ENCODE measurements at regions not wholly inside any gene's neighbourhood (a gene's known extent, or its start where the extent isn't known, plus 50 kb on each side); places are given as distances from the start of the nearest gene placed in this dataset.

DNA sequence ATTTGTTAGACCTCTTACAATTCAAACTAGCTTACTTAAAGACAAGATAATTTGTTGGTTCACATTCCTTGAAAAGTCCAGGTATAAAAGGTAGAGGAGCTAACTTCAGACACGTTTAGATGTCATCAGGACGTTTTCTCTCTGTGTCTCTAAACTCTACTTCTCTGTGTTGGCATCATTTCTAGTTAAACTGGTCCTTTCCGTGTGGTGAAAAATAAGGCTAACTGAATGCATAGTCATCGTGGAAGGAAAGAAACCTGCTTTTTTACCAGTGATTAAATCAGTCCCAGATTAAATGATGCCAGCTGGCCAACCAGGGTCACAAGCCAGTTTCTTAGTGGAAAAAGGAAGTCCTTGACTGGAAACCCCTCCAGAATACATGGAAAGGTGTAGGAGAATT, 168.4 kb upstream of the AHI1 start:
- H3K4me3 ChIP-seq (ENCODE audit: insufficient read depth, low read length), result no peak overlapping the region
- H3K79me2 ChIP-seq (ENCODE audit: insufficient read depth, low read length), result no peaks in the 10 kb centered on the region
- no peak for DNase-seq (ENCODE audit: insufficient read length, low spot score, missing footprints)
- H3K9me3 ChIP-seq (ENCODE audit: low read depth, low read length), result no peaks in the 10 kb centered on the region
- H3K4me2 ChIP-seq (ENCODE audit: insufficient read depth, low read length), result no peak overlapping the region
- TF ChIP-seq, protein P1, sequence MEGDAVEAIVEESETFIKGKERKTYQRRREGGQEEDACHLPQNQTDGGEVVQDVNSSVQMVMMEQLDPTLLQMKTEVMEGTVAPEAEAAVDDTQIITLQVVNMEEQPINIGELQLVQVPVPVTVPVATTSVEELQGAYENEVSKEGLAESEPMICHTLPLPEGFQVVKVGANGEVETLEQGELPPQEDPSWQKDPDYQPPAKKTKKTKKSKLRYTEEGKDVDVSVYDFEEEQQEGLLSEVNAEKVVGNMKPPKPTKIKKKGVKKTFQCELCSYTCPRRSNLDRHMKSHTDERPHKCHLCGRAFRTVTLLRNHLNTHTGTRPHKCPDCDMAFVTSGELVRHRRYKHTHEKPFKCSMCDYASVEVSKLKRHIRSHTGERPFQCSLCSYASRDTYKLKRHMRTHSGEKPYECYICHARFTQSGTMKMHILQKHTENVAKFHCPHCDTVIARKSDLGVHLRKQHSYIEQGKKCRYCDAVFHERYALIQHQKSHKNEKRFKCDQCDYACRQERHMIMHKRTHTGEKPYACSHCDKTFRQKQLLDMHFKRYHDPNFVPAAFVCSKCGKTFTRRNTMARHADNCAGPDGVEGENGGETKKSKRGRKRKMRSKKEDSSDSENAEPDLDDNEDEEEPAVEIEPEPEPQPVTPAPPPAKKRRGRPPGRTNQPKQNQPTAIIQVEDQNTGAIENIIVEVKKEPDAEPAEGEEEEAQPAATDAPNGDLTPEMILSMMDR (IDR thresholded peaks at IDR 0.05; ENCODE audit: extremely low read depth, low read depth, low read length), result no peak
- no peaks in the 10 kb centered on the region for H4K20me1 ChIP-seq (ENCODE audit: insufficient read depth, low read length)
- no peaks in the 10 kb centered on the region for H3K27me3 ChIP-seq (ENCODE audit: insufficient read depth, low read length)
- H3K27ac ChIP-seq (ENCODE audit: low read depth, low read length), result no peak overlapping the region
- peaks cover 10% of the 10 kb centered on the region for H3K4me1 ChIP-seq (ENCODE audit: insufficient read depth, low read length)
- no peaks in the 10 kb centered on the region for H3K36me3 ChIP-seq (ENCODE audit: insufficient read depth, low read length)
- H2AFZ ChIP-seq (ENCODE audit: low read length), result no peak overlapping the region

DNA sequence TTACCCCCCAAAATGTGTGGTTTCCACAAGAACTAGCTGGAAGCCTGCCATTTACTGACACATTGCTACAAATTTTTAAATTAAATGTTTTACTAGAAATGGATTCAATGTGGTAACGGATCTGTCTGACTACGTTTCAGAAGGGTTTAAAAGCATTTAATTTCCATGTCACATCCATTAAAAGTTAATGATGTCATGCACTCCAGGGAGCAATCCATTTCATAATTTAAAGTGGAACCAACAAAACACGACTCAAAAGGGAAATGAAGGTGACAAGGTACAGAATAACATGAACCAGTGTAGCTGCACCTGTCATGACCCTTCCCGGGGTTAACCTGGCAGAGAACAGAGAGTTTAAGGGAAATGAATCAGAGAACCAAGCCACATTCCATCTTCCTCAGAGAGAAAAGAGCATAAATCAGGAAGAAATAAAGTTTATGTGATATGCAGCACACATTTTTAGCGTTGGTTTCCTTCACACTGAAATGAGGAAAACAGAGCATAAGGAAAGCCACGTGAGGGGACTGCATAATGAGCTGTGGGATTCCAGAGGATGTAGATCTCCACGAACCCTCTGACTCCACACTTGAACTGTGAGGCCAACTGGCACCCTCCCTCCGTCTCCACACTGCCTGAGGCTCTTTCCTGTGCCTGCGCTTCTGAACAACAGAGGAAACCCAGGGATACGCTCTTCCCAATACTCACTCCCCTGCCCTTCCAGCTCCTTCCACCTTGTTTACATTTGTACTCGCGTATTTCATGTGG, 170.3 kb upstream of the AHI1 start:
- Histone ChIP-seq H3K9me3 (ENCODE audit: low read depth, low read length) (no peaks in the 10 kb centered on the region), H3K79me2 (ENCODE audit: insufficient read depth, low read length) (no peaks in the 10 kb centered on the region), H4K20me1 (ENCODE audit: insufficient read depth, low read length) (no peaks in the 10 kb centered on the region), H3K4me2 (ENCODE audit: insufficient read depth, low read length) (peak overlapping the region; percentile 95), H3K4me3 (ENCODE audit: insufficient read depth, low read length) (peak overlapping the region; percentile 68), H3K4me1 (ENCODE audit: insufficient read depth, low read length) (peaks cover 10% of the 10 kb centered on the region), H3K27ac (ENCODE audit: low read depth, low read length) (no peak overlapping the region), H3K36me3 (ENCODE audit: insufficient read depth, low read length) (no peaks in the 10 kb centered on the region), H3K27me3 (ENCODE audit: insufficient read depth, low read length) (no peaks in the 10 kb centered on the region), H2AFZ (ENCODE audit: low read length) (peak overlapping the region; percentile 97)
- TF ChIP-seq, protein P1 (IDR thresholded peaks at IDR 0.05; ENCODE audit: extremely low read depth, low read depth, low read length), result no peak
- no peak for DNase-seq (ENCODE audit: insufficient read length, low spot score, missing footprints)

DNA sequence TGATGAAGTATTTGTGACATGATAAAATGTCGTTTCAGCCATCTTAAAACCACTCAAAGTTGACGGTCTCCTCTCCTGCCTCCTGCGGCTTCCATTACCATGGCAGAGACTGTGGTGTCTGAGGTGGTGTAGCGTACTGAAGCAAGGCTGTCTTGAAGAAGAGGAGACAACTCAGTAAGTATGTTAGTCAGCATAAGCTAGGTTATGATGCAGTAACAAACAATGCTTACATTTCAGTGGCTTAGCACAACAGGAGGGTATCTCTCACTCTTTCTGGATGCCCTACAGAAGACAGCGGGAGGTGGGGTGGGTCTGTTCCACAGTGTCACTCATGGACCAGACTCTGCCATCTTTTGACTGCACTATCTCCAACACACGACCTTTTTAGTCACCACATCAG, 174.7 kb upstream of the AHI1 start:
- no peak overlapping the region for H3K27ac ChIP-seq (ENCODE audit: low read depth, low read length)
- H3K79me2 ChIP-seq (ENCODE audit: insufficient read depth, low read length), result no peaks in the 10 kb centered on the region
- H3K9me3 ChIP-seq (ENCODE audit: low read depth, low read length), result no peaks in the 10 kb centered on the region
- H3K36me3 ChIP-seq (ENCODE audit: insufficient read depth, low read length), result no peaks in the 10 kb centered on the region
- H3K27me3 ChIP-seq (ENCODE audit: insufficient read depth, low read length), result no peaks in the 10 kb centered on the region
- TF ChIP-seq, protein P1 (IDR thresholded peaks at IDR 0.05; ENCODE audit: extremely low read depth, low read depth, low read length), result no peak
- no peak overlapping the region for H3K4me2 ChIP-seq (ENCODE audit: insufficient read depth, low read length)
- no peak overlapping the region for H2AFZ ChIP-seq (ENCODE audit: low read length)
- no peaks in the 10 kb centered on the region for H4K20me1 ChIP-seq (ENCODE audit: insufficient read depth, low read length)
- peaks cover 16% of the 10 kb centered on the region for H3K4me1 ChIP-seq (ENCODE audit: insufficient read depth, low read length)
- DNase-seq (ENCODE audit: insufficient read length, low spot score, missing footprints), result no peak
- no peak overlapping the region for H3K4me3 ChIP-seq (ENCODE audit: insufficient read depth, low read length)

DNA sequence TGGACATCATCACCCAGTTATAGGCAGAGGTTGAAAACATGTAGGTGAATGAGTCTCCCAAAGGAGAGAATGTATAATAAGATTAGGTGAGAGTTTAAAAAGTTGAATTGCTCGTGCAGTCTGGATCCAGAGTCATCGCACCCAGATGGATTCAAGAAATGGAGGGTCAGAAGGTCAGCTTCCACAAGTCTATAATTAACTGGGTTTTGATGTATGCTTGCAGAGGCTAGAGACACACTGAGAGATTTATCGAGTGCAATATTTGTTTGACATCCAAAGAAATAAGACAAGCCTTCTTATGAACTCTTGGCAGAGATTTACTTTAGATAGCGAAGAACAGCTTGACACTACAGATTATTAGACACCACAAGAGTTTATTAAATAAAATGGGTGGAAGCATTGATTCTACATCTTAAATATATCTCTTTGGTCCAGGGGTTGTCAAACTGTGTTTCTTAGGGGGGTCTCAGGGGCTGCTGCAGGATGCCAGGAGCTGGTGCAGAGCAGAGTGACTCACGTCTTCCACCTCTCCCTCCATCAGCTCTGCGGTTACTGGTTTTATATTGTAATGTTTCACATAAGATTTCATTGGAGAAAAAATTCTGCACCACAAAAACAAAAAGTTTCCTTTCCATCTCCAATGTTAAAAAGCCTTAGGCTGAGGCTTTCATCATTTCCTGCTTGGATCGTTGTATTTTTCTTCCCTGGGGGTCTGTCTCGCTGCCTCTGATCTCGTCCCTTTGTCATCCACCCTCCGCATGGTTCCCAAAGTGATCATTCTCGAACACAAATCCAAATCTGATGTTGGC, 176.2 kb upstream of the AHI1 start:
- no peaks in the 10 kb centered on the region for H4K20me1 ChIP-seq (ENCODE audit: insufficient read depth, low read length)
- peak overlapping the region; percentile 72 for H2AFZ ChIP-seq (ENCODE audit: low read length)
- peaks cover 6% of the 10 kb centered on the region for H3K4me1 ChIP-seq (ENCODE audit: insufficient read depth, low read length)
- no peak overlapping the region for H3K4me3 ChIP-seq (ENCODE audit: insufficient read depth, low read length)
- no peaks in the 10 kb centered on the region for H3K9me3 ChIP-seq (ENCODE audit: low read depth, low read length)
- TF ChIP-seq, protein P1 (IDR thresholded peaks at IDR 0.05; ENCODE audit: extremely low read depth, low read depth, low read length), result no peak
- no peaks in the 10 kb centered on the region for H3K36me3 ChIP-seq (ENCODE audit: insufficient read depth, low read length)
- H3K79me2 ChIP-seq (ENCODE audit: insufficient read depth, low read length), result no peaks in the 10 kb centered on the region
- H3K4me2 ChIP-seq (ENCODE audit: insufficient read depth, low read length), result peak overlapping the region; percentile 38
- H3K27me3 ChIP-seq (ENCODE audit: insufficient read depth, low read length), result no peaks in the 10 kb centered on the region
- no peak for DNase-seq (ENCODE audit: insufficient read length, low spot score, missing footprints)
- H3K27ac ChIP-seq (ENCODE audit: low read depth, low read length), result peak overlapping the region; percentile 8
